H9 (cell line): ENCODE measurements at regions not wholly inside any gene's neighbourhood (a gene's known extent, or its start where the extent isn't known, plus 50 kb on each side); places are given as distances from the start of the nearest gene placed in this dataset.

Experiments used
- DNase-seq: peaks from one replicate; pipeline ENCODE4 v3.0.0-alpha.2; 2017
- H2AFZ ChIP-seq: one replicate; pipeline ENCODE4 v1.6.1; 2013; ENCODE audit warnings: mild to moderate bottlenecking, low read length, control low read depth, moderate library complexity
- H2AK5ac ChIP-seq: 2 replicates; pipeline ENCODE4 v1.6.1; 2013; ENCODE audit warnings: low read length, control low read depth, mixed read lengths; ENCODE audit not compliant: insufficient read length
- H2BK120ac ChIP-seq: one replicate; pipeline ENCODE4 v1.6.1; 2013; ENCODE audit warnings: low read depth, mild to moderate bottlenecking, low read length, control low read depth, inconsistent platforms; ENCODE audit not compliant: poor library complexity, severe bottlenecking
- H2BK12ac ChIP-seq: 2 replicates; pipeline ENCODE4 v1.6.1; 2013; ENCODE audit warnings: low read length, control low read depth, mixed read lengths, low read depth; ENCODE audit not compliant: insufficient read length
- H2BK15ac ChIP-seq: 2 replicates; pipeline ENCODE4 v1.6.1; 2013; ENCODE audit warnings: low read depth, low read length, control low read depth
- H2BK20ac ChIP-seq: one replicate; pipeline ENCODE4 v1.6.1; 2013; ENCODE audit warnings: low read depth, mild to moderate bottlenecking, low read length, control low read depth, inconsistent platforms; ENCODE audit not compliant: poor library complexity, severe bottlenecking
- H2BK5ac ChIP-seq: 2 replicates; pipeline ENCODE4 v1.6.1; 2013; ENCODE audit warnings: low read length, control low read depth, mixed read lengths; ENCODE audit not compliant: insufficient read length
- H3K14ac ChIP-seq: 2 replicates; pipeline ENCODE4 v1.6.1; 2013; ENCODE audit warnings: low read length, control low read depth; ENCODE audit not compliant: insufficient read depth
- H3K18ac ChIP-seq: 2 replicates; pipeline ENCODE4 v1.6.1; 2013; ENCODE audit warnings: low read depth, mild to moderate bottlenecking, mixed read lengths, low read length, control low read depth; ENCODE audit not compliant: insufficient read length
- H3K23ac ChIP-seq: 2 replicates; pipeline ENCODE4 v1.6.1; 2013; ENCODE audit warnings: low read length, control low read depth, mixed read lengths, low read depth; ENCODE audit not compliant: insufficient read length
- H3K23me2 ChIP-seq: 2 replicates; pipeline ENCODE4 v1.6.1; 2013; ENCODE audit warnings: low read depth, mild to moderate bottlenecking, mixed read lengths, low read length, control low read depth; ENCODE audit not compliant: insufficient read length, poor library complexity, severe bottlenecking
- H3K27ac ChIP-seq: 2 replicates; pipeline ENCODE4 v1.5.1; 2013; ENCODE audit warnings: low read length, control low read depth, mixed read lengths, low read depth; ENCODE audit not compliant: insufficient read length
- H3K27me3 ChIP-seq: 2 replicates; pipeline ENCODE4 v1.6.1; 2013; ENCODE audit warnings: low read length, control low read depth, inconsistent platforms; ENCODE audit not compliant: insufficient read depth
- H3K4ac ChIP-seq: 2 replicates; pipeline ENCODE4 v1.6.1; 2013; ENCODE audit warnings: low read depth, mild to moderate bottlenecking, control low read depth, inconsistent platforms, low read length, moderate library complexity
- H3K4me1 ChIP-seq: 2 replicates; pipeline ENCODE4 v1.6.1; 2013; ENCODE audit warnings: low read length, control low read depth, inconsistent platforms; ENCODE audit not compliant: insufficient read depth
- H3K4me2 ChIP-seq: 2 replicates; pipeline ENCODE4 v1.6.1; 2013; ENCODE audit warnings: low read length, control low read depth, mixed read lengths; ENCODE audit not compliant: insufficient read length, insufficient read depth
- H3K56ac ChIP-seq: 2 replicates; pipeline ENCODE4 v1.6.1; 2013; ENCODE audit warnings: low read depth, mild to moderate bottlenecking, mixed read lengths, low read length, control low read depth; ENCODE audit not compliant: insufficient read length
- H3K79me1 ChIP-seq: 2 replicates; pipeline ENCODE4 v1.6.1; 2013; ENCODE audit warnings: low read depth, mild to moderate bottlenecking, moderate library complexity, low read length, control low read depth, inconsistent platforms; ENCODE audit not compliant: insufficient read depth, poor library complexity, severe bottlenecking
- H3K79me2 ChIP-seq: 2 replicates; pipeline ENCODE4 v1.6.1; 2013; ENCODE audit warnings: low read length, control low read depth, inconsistent platforms; ENCODE audit not compliant: insufficient read depth
- H3K9ac ChIP-seq: 2 replicates; pipeline ENCODE4 v1.6.1; 2013; ENCODE audit warnings: low read length, control low read depth, mixed read lengths; ENCODE audit not compliant: insufficient read length; ENCODE audit errors: extremely low read depth
- H3K9me3 ChIP-seq: one replicate; pipeline ENCODE4 v1.6.1; 2013; ENCODE audit warnings: low read depth, low read length, inconsistent platforms; ENCODE audit not compliant: control insufficient read depth
- H3T11ph ChIP-seq: one replicate; pipeline ENCODE4 v1.6.1; 2013; ENCODE audit warnings: mild to moderate bottlenecking, low read length, control low read depth, inconsistent platforms
- H4K20me1 ChIP-seq: one replicate; pipeline ENCODE4 v1.6.1; 2013; ENCODE audit not compliant: control insufficient read depth, insufficient read length, insufficient read depth
- H4K5ac ChIP-seq: 2 replicates; pipeline ENCODE4 v1.6.1; 2013; ENCODE audit warnings: low read depth, mild to moderate bottlenecking, mixed read lengths, low read length, control low read depth; ENCODE audit not compliant: insufficient read length
- H4K8ac ChIP-seq: replicated peaks from 2 replicates; pipeline ENCODE4 v1.6.1; 2013; ENCODE audit warnings: low read length, control low read depth, mixed read lengths, low read depth; ENCODE audit not compliant: insufficient read length
- H4K91ac ChIP-seq: 2 replicates; pipeline ENCODE4 v1.6.1; 2013; ENCODE audit warnings: low read depth, mild to moderate bottlenecking, moderate library complexity, mixed read lengths, low read length, control low read depth; ENCODE audit not compliant: insufficient read length
- H3K27ac Mint-ChIP-seq, 3 experiments: 2 replicates in 2 of 3; 3 replicates in 1 of 3; pipeline ENCODE4 v1.8.0; 2020 to 2021; ENCODE audit warnings: mixed read lengths in 3 of 3, mild to moderate bottlenecking in 1 of 3, moderate library complexity in 1 of 3
- H3K27me3 Mint-ChIP-seq: 2 replicates; pipeline ENCODE4 v1.8.0; 2021; ENCODE audit warnings: low read depth, mild to moderate bottlenecking, moderate library complexity, mixed read lengths
- H3K36me3 Mint-ChIP-seq, 3 experiments: 2 replicates in 2 of 3; 3 replicates in 1 of 3; pipeline ENCODE4 v1.8.0; 2020 to 2021; ENCODE audit warnings: low read depth in 3 of 3, mixed read lengths in 3 of 3; ENCODE audit not compliant: insufficient read depth in 1 of 3
- H3K4me1 Mint-ChIP-seq, 2 experiments: 2 replicates each; pipeline ENCODE4 v1.8.0; 2020; ENCODE audit warnings: mixed read lengths in 2 of 2
- H3K4me3 Mint-ChIP-seq, 2 experiments: 2 replicates in 1 of 2; 3 replicates in 1 of 2; pipeline ENCODE4 v1.8.0; 2020 to 2021; ENCODE audit warnings: mild to moderate bottlenecking in 2 of 2, mixed read lengths in 2 of 2, moderate library complexity in 1 of 2
- H3K9me3 Mint-ChIP-seq, 2 experiments: 2 replicates in 1 of 2; 3 replicates in 1 of 2; pipeline ENCODE4 v1.8.0; 2020; ENCODE audit warnings: mild to moderate bottlenecking in 2 of 2, mixed read lengths in 2 of 2, moderate library complexity in 1 of 2
- WGBS: extraction: QIAGEN DNeasy Blood & Tissue Kit; methylation state at CpG from one replicate; pipeline ENCODE4 v1.1.7; 2013; ENCODE audit warnings: missing lambda C conversion rate, low lambda C conversion rate, mixed read lengths; ENCODE audit not compliant: insufficient read length; ENCODE audit errors: extremely low coverage; 5-methylcytosine and 5-hydroxymethylcytosine counted together
- TF ChIP-seq, protein P1 (sequence below): fragments of 200-600 bp; sonication (generic); conservative IDR thresholded peaks from 3 replicates; pipeline ENCODE4 v1.8.0; 2021; ENCODE audit warnings: antibody characterized with exemption, mild to moderate bottlenecking

DNA sequence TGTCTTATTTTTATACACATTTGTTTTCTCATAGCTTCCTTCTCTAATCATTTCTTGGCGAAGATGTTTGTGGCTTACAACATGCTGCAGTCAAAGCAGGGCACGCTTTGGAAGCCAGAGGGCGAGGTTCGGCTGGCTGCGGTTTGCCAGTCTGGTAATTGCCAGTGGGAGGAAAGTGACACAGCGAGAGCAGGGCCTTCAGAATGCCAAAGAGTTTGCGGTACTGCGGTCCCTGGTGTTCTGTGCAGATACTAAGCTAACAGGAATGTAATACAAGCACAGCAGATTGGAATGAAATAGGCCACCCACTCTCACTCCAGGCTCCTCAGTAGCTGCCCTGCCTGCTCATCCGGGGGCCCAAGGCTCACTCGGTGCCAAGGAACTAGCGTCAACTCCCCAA lies 58.7 kb upstream of the TGM3 start:
- H3K27ac Mint-ChIP-seq = peak overlapping the region in 1 of 3 experiments; percentile 46; a peak in 1 of 7 replicates

More for the DNA sequence above, 58.7 kb upstream of the TGM3 start:
- Histone ChIP-seq H2BK12ac (no peak overlapping the region), H2BK15ac (no peak overlapping the region), H3K27me3 (no peaks in the 10 kb centered on the region), H3K56ac (no peak overlapping the region), H2AFZ (no peak overlapping the region), H3K9me3 (no peaks in the 10 kb centered on the region), H4K20me1 (no peaks in the 10 kb centered on the region), H3K79me1 (no peaks in the 10 kb centered on the region), H3T11ph (no peak overlapping the region), H3K9ac (no peak overlapping the region), H3K14ac (peak overlapping the region; percentile 5; the same call in 1 of the 2 replicates), H3K4me2 (no peak overlapping the region), H3K4ac (no peak overlapping the region), H3K23ac (no peak overlapping the region), H2AK5ac (no peak overlapping the region), H4K5ac (no peak overlapping the region), H2BK5ac (no peak overlapping the region), H4K91ac (no peak overlapping the region), H3K27ac (no peak overlapping the region), H3K18ac (no peak overlapping the region), H2BK120ac (no peak overlapping the region), H2BK20ac (no peak overlapping the region), H4K8ac (no peak overlapping the region), H3K79me2 (no peaks in the 10 kb centered on the region), H3K4me1 (peaks cover 4% of the 10 kb centered on the region), H3K23me2 (no peaks in the 10 kb centered on the region)
- WGBS = no CpG with 5 or more reads among the region's 11 CpGs
- H3K9me3 Mint-ChIP-seq = no peaks in the 10 kb centered on the region
- H3K4me3 Mint-ChIP-seq = no peak overlapping the region
- DNase-seq = peak; percentile 38
- no peaks in the 10 kb centered on the region for H3K27me3 Mint-ChIP-seq
- TF ChIP-seq, protein P1, sequence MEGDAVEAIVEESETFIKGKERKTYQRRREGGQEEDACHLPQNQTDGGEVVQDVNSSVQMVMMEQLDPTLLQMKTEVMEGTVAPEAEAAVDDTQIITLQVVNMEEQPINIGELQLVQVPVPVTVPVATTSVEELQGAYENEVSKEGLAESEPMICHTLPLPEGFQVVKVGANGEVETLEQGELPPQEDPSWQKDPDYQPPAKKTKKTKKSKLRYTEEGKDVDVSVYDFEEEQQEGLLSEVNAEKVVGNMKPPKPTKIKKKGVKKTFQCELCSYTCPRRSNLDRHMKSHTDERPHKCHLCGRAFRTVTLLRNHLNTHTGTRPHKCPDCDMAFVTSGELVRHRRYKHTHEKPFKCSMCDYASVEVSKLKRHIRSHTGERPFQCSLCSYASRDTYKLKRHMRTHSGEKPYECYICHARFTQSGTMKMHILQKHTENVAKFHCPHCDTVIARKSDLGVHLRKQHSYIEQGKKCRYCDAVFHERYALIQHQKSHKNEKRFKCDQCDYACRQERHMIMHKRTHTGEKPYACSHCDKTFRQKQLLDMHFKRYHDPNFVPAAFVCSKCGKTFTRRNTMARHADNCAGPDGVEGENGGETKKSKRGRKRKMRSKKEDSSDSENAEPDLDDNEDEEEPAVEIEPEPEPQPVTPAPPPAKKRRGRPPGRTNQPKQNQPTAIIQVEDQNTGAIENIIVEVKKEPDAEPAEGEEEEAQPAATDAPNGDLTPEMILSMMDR = 0 out of 3 replicates have a peak, but pooled peaks have one; percentile 27
- no peaks in the 10 kb centered on the region for H3K36me3 Mint-ChIP-seq
- H3K4me1 Mint-ChIP-seq = peaks cover 29% of the 10 kb centered on the region in 2 experiments
